HL-60 (cell line): ENCODE measurements at regions not wholly inside any gene's neighbourhood (a gene's known extent, or its start where the extent isn't known, plus 50 kb on each side); places are given as distances from the start of the nearest gene placed in this dataset.

Experiments used
- POLR2AphosphoS5 ChIP-seq: IDR thresholded peaks from 2 replicates; pipeline ENCODE4 v1.6.1; 2012; ENCODE audit warnings: low read depth
- SPI1 ChIP-seq: IDR thresholded peaks from 2 replicates; pipeline ENCODE4 v1.6.1; 2012; ENCODE audit warnings: low read depth, mild to moderate bottlenecking, borderline replicate concordance
- TF ChIP-seq, protein P1 (sequence below): IDR thresholded peaks from one replicate; pipeline ENCODE4 v1.5.1; 2011; ENCODE audit warnings: low read length, control low read depth, inconsistent platforms; ENCODE audit not compliant: insufficient read depth

DNA sequence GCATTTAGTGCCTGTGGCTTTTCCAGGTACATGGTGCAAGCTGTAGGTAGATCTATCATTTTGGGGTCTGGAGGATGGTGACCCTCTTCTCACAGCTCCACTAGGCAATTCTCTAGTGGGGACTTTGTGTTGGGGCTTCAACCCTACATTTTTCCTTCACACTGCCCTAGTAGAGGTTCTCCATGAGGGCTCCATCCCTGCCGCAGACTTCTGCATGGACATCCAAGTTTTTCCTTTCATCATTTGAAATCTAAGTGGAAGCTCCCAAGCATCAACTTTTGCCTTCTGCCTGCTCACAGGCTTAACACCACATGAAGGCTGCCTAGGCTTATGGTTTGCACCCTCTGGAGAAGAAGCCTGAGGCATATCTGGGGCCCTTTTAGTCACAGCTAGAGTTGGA is 492.7 kb downstream of the PIK3C3 start:
- TF ChIP-seq, protein P1, sequence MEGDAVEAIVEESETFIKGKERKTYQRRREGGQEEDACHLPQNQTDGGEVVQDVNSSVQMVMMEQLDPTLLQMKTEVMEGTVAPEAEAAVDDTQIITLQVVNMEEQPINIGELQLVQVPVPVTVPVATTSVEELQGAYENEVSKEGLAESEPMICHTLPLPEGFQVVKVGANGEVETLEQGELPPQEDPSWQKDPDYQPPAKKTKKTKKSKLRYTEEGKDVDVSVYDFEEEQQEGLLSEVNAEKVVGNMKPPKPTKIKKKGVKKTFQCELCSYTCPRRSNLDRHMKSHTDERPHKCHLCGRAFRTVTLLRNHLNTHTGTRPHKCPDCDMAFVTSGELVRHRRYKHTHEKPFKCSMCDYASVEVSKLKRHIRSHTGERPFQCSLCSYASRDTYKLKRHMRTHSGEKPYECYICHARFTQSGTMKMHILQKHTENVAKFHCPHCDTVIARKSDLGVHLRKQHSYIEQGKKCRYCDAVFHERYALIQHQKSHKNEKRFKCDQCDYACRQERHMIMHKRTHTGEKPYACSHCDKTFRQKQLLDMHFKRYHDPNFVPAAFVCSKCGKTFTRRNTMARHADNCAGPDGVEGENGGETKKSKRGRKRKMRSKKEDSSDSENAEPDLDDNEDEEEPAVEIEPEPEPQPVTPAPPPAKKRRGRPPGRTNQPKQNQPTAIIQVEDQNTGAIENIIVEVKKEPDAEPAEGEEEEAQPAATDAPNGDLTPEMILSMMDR = no peak
- TF ChIP-seq POLR2AphosphoS5 (no peak), SPI1 (no peak)
